ENCODE measurements at regions not wholly inside any gene's neighbourhood (a gene's known extent, or its start where the extent isn't known, plus 50 kb on each side); places are given as distances from the start of the nearest gene placed in this dataset.
"Not testable (repeated sequence)": the region's sequence is repeated elsewhere in the genome, so short reads cannot be mapped to it uniquely, and the experiment has no call there.

DNA sequence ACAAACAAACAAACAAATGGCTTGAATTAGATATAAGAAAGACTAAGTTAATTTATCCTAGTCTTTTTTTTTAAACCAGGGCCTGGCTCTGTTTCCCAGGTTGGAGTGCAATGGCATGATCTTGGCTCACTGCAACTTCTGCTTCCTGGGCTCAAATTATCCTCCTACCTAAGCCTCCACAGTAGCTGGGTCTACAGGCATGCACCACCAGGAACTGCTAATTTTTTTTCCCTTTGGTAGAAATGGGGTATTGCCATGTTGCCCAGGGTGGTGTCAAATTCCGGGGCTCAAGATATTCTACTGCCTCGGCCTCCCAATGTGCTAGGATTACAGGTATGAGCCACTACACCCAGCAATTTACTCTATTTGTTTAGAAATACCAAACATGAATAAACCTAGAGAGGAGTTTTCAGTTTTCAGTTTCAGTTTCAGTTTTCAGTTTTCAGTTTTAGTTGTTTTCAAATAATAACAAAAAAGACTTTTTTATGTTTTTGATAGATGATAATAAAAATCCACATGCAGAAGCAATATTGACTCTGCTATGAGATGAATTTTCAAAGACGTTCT, 817.0 kb downstream of the FLRT2 start:
- no peak overlapping the region for H3K9ac ChIP-seq (ENCODE audit: low read length in 5 of 5)
- H3K27ac ChIP-seq (ENCODE audit: low read depth, low read length), result no peak overlapping the region
- H3K9me3 ChIP-seq (ENCODE audit: control insufficient read depth in 5 of 5, low read length in 5 of 5), result no peaks in the 10 kb centered on the region
- H3K4me3 ChIP-seq (ENCODE audit: low read depth in 1 of 5, low read length in 5 of 5), result no peak overlapping the region
- no peaks in the 10 kb centered on the region for H3K36me3 ChIP-seq (ENCODE audit: control insufficient read depth in 5 of 5, insufficient read depth in 5 of 5, low read length in 5 of 5)
- H3K4me1 ChIP-seq (ENCODE audit: control insufficient read depth in 5 of 5, insufficient read depth in 5 of 5, low read length in 5 of 5), result no peaks in the 10 kb centered on the region
- no peaks in the 10 kb centered on the region for H3K27me3 ChIP-seq (ENCODE audit: control insufficient read depth in 5 of 5, insufficient read depth in 4 of 5, low read length in 5 of 5)

DNA sequence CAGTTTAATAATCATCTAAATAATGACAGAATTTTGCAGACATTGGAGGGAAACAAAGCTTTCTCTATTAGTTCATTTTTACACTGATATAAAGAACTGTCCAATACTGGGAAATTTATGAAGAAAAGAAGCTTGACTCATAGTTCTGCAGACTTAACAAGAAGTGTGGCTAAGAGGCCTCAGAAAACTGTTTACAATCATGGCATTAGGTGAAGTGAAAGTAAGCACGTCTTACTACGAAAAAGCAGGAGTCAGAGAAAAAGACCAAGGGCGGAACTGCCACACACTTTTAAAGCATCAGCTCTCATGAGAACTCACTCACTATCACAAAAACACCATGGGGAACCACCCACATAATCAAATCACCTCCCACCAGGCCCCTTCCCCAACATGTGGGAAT, 804.4 kb downstream of the FLRT2 start:
- no peaks in the 10 kb centered on the region for H3K27me3 ChIP-seq (ENCODE audit: control insufficient read depth in 5 of 5, insufficient read depth in 4 of 5, low read length in 5 of 5)
- H3K27ac ChIP-seq (ENCODE audit: low read depth, low read length), result no peak overlapping the region
- H3K9me3 ChIP-seq (ENCODE audit: control insufficient read depth in 5 of 5, low read length in 5 of 5), result peaks cover 0 to 2% (median 0%) of the 10 kb centered on the region in 5 donors
- H3K4me1 ChIP-seq (ENCODE audit: control insufficient read depth in 5 of 5, insufficient read depth in 5 of 5, low read length in 5 of 5), result peaks cover 0 to 6% (median 0%) of the 10 kb centered on the region in 5 donors
- no peak overlapping the region for H3K4me3 ChIP-seq (ENCODE audit: low read depth in 1 of 5, low read length in 5 of 5)
- no peak overlapping the region for H3K9ac ChIP-seq (ENCODE audit: low read length in 5 of 5)
- H3K36me3 ChIP-seq (ENCODE audit: control insufficient read depth in 5 of 5, insufficient read depth in 5 of 5, low read length in 5 of 5), result no peaks in the 10 kb centered on the region

DNA sequence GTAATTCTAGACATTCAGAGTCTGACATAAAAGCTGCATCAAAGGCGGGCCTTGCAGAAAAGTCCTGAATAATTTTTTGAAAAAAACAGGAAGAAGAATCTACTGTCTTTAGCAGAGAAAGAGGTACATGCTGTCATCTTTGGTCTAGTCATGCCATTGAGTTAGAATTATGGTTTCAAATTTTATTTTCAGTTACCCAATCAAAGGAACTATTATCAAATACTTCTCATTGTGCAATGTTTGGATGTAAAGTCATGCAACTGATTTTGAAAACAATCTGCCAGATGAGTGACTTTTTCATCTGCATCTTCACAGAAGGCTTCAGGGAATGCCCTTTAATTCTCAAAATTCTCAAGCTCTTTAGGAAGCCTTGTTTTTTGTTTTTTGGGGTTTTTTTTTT, 803.5 kb downstream of the FLRT2 start:
- Histone ChIP-seq H3K36me3 (ENCODE audit: control insufficient read depth in 5 of 5, insufficient read depth in 5 of 5, low read length in 5 of 5) (no peaks in the 10 kb centered on the region), H3K9me3 (ENCODE audit: control insufficient read depth in 5 of 5, low read length in 5 of 5) (peaks cover 0 to 2% (median 0%) of the 10 kb centered on the region in 5 donors), H3K27me3 (ENCODE audit: control insufficient read depth in 5 of 5, insufficient read depth in 4 of 5, low read length in 5 of 5) (no peaks in the 10 kb centered on the region), H3K4me3 (ENCODE audit: low read depth in 1 of 5, low read length in 5 of 5) (no peak overlapping the region), H3K27ac (ENCODE audit: low read depth, low read length) (no peak overlapping the region), H3K4me1 (ENCODE audit: control insufficient read depth in 5 of 5, insufficient read depth in 5 of 5, low read length in 5 of 5) (peaks cover 0 to 6% (median 0%) of the 10 kb centered on the region in 5 donors), H3K9ac (ENCODE audit: low read length in 5 of 5) (no peak overlapping the region)

DNA sequence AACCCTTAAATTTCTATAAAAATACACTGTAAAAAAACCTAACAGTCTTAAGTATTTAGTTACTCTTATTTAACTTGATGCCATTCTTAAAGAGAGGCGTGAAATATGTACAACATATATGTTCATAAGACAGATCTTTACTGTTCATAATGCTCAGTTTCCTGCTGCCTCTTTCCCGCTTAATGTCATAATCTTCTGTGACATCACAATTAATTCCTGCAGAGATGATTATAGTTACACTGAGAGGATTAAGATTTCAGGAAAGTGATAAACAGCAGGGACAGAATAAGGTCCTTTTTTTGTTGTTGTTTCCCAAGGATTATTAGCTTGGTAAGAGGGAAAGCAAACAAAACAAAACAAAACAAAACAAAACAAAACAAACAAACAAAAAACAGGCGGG, 801.4 kb downstream of the FLRT2 start:
- H3K27me3 ChIP-seq (ENCODE audit: control insufficient read depth in 5 of 5, insufficient read depth in 4 of 5, low read length in 5 of 5), result no peaks in the 10 kb centered on the region
- H3K9ac ChIP-seq (ENCODE audit: low read length in 5 of 5), result no peak overlapping the region
- H3K4me1 ChIP-seq (ENCODE audit: control insufficient read depth in 5 of 5, insufficient read depth in 5 of 5, low read length in 5 of 5), result peaks cover 0 to 6% (median 0%) of the 10 kb centered on the region in 5 donors
- H3K9me3 ChIP-seq (ENCODE audit: control insufficient read depth in 5 of 5, low read length in 5 of 5), result no peaks in the 10 kb centered on the region
- H3K27ac ChIP-seq (ENCODE audit: low read depth, low read length), result no peak overlapping the region
- H3K4me3 ChIP-seq (ENCODE audit: low read depth in 1 of 5, low read length in 5 of 5), result no peak overlapping the region
- H3K36me3 ChIP-seq (ENCODE audit: control insufficient read depth in 5 of 5, insufficient read depth in 5 of 5, low read length in 5 of 5), result no peaks in the 10 kb centered on the region

DNA sequence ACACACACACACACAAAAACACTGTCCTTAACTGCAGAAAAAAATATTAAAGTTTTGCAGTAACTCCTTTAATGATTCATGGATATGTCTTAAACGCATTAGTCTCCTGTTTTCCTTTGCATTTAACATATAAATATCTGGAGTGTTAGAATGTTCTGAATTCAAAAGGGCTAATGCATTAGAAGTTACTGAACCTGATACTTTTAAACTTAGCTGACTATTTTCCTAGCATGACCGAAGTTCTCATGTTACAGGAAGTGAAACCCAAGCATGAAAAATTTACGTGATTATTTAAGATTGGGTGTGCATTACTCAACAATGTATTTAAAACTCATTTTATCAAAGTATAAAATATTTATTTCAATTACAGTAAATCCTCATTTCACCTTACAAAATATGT, 791.2 kb downstream of the FLRT2 start:
- Histone ChIP-seq H3K9me3 (ENCODE audit: control insufficient read depth in 5 of 5, low read length in 5 of 5) (no peaks in the 10 kb centered on the region), H3K4me1 (ENCODE audit: control insufficient read depth in 5 of 5, insufficient read depth in 5 of 5, low read length in 5 of 5) (no peaks in the 10 kb centered on the region), H3K27ac (ENCODE audit: low read depth, low read length) (no peak overlapping the region), H3K9ac (ENCODE audit: low read length in 5 of 5) (no peak overlapping the region), H3K27me3 (ENCODE audit: control insufficient read depth in 5 of 5, insufficient read depth in 4 of 5, low read length in 5 of 5) (no peaks in the 10 kb centered on the region), H3K4me3 (ENCODE audit: low read depth in 1 of 5, low read length in 5 of 5) (no peak overlapping the region), H3K36me3 (ENCODE audit: control insufficient read depth in 5 of 5, insufficient read depth in 5 of 5, low read length in 5 of 5) (no peaks in the 10 kb centered on the region)

DNA sequence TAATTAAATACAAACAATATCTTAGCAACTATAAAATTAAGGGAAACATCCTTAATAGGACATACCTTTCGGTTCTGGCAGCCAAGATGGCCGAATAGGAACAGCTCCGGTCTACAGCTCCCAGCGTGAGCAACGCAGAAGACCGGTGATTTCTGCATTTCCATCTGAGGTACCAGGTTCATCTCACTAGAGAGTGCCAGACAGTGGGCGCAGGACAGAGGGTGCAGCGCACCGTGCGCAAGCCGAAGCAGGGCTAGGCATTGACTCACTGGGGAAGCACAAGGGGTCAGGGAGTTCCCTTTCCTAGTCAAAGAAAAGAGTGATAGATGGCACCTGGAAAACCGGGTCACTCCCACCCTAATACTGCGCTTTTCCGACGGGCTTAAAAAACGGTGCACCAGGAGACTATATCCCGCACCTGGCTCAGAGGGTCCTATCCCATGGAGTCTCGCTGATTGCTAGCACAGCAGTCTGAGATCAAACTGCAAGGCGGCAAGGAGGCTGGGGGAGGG, 782.3 kb downstream of the FLRT2 start:
- not testable (repeated sequence) for H3K9ac ChIP-seq (ENCODE audit: low read length in 5 of 5); H3K36me3 ChIP-seq (ENCODE audit: control insufficient read depth in 5 of 5, insufficient read depth in 5 of 5, low read length in 5 of 5); H3K27ac ChIP-seq (ENCODE audit: low read depth, low read length); H3K9me3 ChIP-seq (ENCODE audit: control insufficient read depth in 5 of 5, low read length in 5 of 5); H3K27me3 ChIP-seq (ENCODE audit: control insufficient read depth in 5 of 5, insufficient read depth in 4 of 5, low read length in 5 of 5); H3K4me1 ChIP-seq (ENCODE audit: control insufficient read depth in 5 of 5, insufficient read depth in 5 of 5, low read length in 5 of 5); H3K4me3 ChIP-seq (ENCODE audit: low read depth in 1 of 5, low read length in 5 of 5)

DNA sequence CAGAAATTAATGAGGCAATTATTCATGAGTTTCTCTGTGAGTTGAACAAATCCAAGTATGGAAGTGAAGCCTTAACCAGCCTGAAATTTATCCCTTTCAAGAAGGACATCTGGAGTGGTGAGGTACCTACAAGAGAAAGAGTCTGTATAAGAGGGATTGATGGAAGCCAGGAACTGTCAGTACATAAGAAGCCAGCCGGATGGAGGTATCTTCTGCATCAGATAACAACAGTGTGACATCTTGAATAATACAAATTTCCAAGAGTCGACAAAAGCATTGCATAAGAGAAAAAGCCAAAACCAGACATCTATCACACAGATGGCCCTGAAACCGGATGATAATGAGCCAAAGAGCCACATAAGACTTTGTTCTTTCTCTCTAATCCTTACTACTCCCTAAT, 781.2 kb downstream of the FLRT2 start:
- Histone ChIP-seq H3K9me3 (ENCODE audit: control insufficient read depth in 5 of 5, low read length in 5 of 5) (no peaks in the 10 kb centered on the region), H3K27me3 (ENCODE audit: control insufficient read depth in 5 of 5, insufficient read depth in 4 of 5, low read length in 5 of 5) (no peaks in the 10 kb centered on the region), H3K4me1 (ENCODE audit: control insufficient read depth in 5 of 5, insufficient read depth in 5 of 5, low read length in 5 of 5) (no peaks in the 10 kb centered on the region), H3K27ac (ENCODE audit: low read depth, low read length) (no peak overlapping the region), H3K36me3 (ENCODE audit: control insufficient read depth in 5 of 5, insufficient read depth in 5 of 5, low read length in 5 of 5) (no peaks in the 10 kb centered on the region), H3K4me3 (ENCODE audit: low read depth in 1 of 5, low read length in 5 of 5) (no peak overlapping the region), H3K9ac (ENCODE audit: low read length in 5 of 5) (no peak overlapping the region)

DNA sequence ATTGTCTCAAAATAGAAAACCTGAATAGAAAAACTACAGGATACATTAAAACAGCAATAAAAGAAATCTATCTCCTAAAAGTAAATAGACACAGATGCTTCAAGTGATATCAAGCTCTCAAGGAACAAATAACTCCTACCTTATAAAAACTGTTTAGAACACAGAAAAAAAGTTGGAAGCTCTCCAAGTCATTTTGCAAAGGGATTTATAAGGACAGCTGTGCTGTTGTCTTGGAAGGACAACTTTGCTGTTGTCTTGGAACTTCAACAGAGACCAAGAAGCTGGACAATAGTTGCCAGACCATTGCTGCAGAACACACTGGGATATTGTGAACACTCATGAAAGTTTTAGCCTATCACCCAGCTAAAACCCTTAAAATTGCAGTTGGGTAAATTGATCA, 780.7 kb downstream of the FLRT2 start:
- H3K9ac ChIP-seq (ENCODE audit: low read length in 5 of 5), result no peak overlapping the region
- no peaks in the 10 kb centered on the region for H3K27me3 ChIP-seq (ENCODE audit: control insufficient read depth in 5 of 5, insufficient read depth in 4 of 5, low read length in 5 of 5)
- no peaks in the 10 kb centered on the region for H3K4me1 ChIP-seq (ENCODE audit: control insufficient read depth in 5 of 5, insufficient read depth in 5 of 5, low read length in 5 of 5)

DNA sequence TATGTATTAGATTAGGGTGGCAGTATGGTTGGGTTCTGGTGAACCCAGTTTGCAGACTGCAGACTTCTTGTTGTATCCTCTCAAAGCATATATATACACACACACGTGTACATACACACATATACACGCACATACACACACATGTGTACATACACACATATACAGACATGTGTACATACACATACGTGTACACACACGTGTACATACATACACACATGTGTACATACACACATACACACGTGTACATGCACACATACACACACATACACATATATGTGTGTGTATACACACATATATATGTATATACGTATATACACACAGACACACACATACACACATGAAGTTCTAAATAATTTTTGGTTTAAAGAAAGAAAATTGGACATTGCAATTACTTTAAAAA, 780.2 kb downstream of the FLRT2 start:
- H3K27me3 ChIP-seq (ENCODE audit: control insufficient read depth in 5 of 5, insufficient read depth in 4 of 5, low read length in 5 of 5), result no peaks in the 10 kb centered on the region
- H3K4me3 ChIP-seq (ENCODE audit: low read depth in 1 of 5, low read length in 5 of 5), result no peak overlapping the region
- no peaks in the 10 kb centered on the region for H3K9me3 ChIP-seq (ENCODE audit: control insufficient read depth in 5 of 5, low read length in 5 of 5)
- no peak overlapping the region for H3K27ac ChIP-seq (ENCODE audit: low read depth, low read length)
- H3K4me1 ChIP-seq (ENCODE audit: control insufficient read depth in 5 of 5, insufficient read depth in 5 of 5, low read length in 5 of 5), result no peaks in the 10 kb centered on the region
- H3K9ac ChIP-seq (ENCODE audit: low read length in 5 of 5), result no peak overlapping the region
- H3K36me3 ChIP-seq (ENCODE audit: control insufficient read depth in 5 of 5, insufficient read depth in 5 of 5, low read length in 5 of 5), result no peaks in the 10 kb centered on the region

More for the DNA sequence above, 780.7 kb downstream of the FLRT2 start:
- Histone ChIP-seq H3K4me3 (ENCODE audit: low read depth in 1 of 5, low read length in 5 of 5) (no peak overlapping the region), H3K36me3 (ENCODE audit: control insufficient read depth in 5 of 5, insufficient read depth in 5 of 5, low read length in 5 of 5) (no peaks in the 10 kb centered on the region), H3K9me3 (ENCODE audit: control insufficient read depth in 5 of 5, low read length in 5 of 5) (no peaks in the 10 kb centered on the region), H3K27ac (ENCODE audit: low read depth, low read length) (no peak overlapping the region)

DNA sequence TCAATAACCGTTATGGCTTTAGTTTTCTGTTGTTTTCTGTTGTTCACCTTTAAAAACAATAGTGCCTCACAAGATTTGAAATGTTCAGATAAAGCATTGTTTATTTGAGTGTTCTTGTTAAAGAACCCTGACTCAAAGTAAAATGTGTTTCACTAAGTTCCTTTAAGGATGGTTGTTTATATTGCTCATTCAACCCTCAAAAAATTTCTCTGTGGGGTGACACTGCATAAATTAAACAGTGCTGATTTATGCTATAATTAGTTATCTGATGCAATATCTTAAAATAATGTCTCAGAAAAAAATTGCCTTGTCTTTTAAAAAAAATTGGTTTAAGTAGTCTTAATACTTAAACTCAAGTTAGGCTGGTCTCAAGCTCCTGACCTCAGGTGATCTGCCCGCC, 775.1 kb downstream of the FLRT2 start:
- Histone ChIP-seq H3K9ac (ENCODE audit: low read length in 5 of 5) (no peak overlapping the region), H3K27me3 (ENCODE audit: control insufficient read depth in 5 of 5, insufficient read depth in 4 of 5, low read length in 5 of 5) (no peaks in the 10 kb centered on the region)

More for the DNA sequence above, 775.1 kb downstream of the FLRT2 start:
- H3K27ac ChIP-seq (ENCODE audit: low read depth, low read length), result no peak overlapping the region
- no peak overlapping the region for H3K4me3 ChIP-seq (ENCODE audit: low read depth in 1 of 5, low read length in 5 of 5)
- H3K9me3 ChIP-seq (ENCODE audit: control insufficient read depth in 5 of 5, low read length in 5 of 5), result no peaks in the 10 kb centered on the region
- no peaks in the 10 kb centered on the region for H3K36me3 ChIP-seq (ENCODE audit: control insufficient read depth in 5 of 5, insufficient read depth in 5 of 5, low read length in 5 of 5)
- H3K4me1 ChIP-seq (ENCODE audit: control insufficient read depth in 5 of 5, insufficient read depth in 5 of 5, low read length in 5 of 5), result no peaks in the 10 kb centered on the region
